GM19372 (cell line): ENCODE measurements at regions not wholly inside any gene's neighbourhood (a gene's known extent, or its start where the extent isn't known, plus 50 kb on each side); places are given as distances from the start of the nearest gene placed in this dataset.

Experiments used
- ATAC-seq: cut with Tn5 transposase; IDR thresholded peaks from one replicate; pipeline ENCODE4 v1.9.1; 2021; ENCODE audit warnings: mild to moderate bottlenecking, low read depth, moderate library complexity; ENCODE audit not compliant: unreplicated experiment

DNA sequence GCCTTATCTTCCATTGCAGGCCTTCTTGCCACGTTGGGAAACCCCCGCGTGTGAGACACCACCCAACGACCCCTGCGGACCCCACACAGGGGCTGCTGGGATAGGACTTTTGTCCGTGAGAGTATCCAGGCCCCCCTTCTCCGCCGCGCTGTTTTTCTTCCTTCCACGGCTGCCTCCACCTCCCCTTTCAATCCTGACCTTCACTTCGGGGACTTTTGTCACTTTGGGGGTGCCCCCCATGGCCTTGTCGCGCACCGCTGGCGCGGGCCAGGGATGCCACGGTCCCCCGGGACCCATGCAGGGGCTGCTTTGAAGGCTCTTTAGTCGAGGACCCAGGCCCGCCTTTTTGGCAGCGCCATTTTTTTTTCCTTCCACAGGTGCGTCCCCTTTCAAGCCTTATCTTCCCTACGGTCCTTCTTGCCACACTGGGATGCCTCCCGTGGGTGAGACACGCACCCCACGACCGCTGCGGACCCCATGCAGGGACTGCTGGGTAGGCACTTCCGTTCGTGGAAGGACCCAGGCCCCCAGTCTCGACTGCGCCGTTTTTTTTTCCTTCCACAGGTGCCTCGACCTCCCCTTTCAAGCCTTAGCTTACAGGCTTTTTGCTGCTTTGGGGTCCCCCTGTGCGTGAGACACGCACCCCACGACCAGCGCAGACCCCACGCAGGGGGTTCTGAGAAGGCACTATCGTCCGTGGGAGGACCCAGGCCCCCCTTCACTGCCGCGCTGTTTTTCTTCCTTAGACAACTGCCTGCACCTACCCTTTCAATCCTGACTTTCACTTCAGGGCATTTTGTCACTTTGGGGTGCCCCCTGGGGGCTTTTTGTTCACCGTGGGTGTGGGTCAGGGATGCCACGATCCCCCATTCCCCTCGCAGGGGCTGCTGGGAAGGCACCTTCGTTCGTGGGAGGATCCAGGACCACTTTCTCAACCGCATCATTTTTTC, 267.4 kb downstream of the ALG10 start:
- ATAC-seq = no peak

DNA sequence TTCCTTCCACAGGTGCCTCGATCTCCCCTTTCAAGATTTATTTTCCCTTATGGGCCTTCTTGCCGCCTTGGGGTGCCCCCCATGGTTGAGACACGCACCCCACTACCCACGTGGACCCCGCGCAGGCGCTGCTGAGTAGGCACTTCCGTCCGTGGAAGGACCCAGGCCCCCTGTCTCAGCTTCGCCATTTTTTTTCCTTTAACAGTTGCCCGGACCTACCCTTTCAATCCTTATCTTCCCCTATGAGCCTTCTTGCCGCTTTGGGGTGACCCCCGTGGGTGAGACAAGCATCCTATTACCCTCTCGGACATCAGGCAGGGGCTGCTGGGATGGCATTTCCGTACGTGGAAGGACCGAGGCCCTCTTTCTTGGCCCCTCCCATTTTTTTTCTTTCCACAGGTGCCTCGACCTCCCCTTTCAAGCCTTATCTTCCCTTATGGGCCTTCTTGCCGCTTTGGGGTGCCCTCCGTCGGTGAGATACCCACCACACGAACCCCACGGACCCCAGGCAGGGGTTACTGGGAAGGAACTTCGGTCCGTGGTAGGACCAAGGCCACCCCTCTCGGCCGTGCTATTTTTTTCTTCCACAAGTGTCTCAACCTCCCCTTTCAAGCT, 268.2 kb downstream of the ALG10 start:
- no peak for ATAC-seq

DNA sequence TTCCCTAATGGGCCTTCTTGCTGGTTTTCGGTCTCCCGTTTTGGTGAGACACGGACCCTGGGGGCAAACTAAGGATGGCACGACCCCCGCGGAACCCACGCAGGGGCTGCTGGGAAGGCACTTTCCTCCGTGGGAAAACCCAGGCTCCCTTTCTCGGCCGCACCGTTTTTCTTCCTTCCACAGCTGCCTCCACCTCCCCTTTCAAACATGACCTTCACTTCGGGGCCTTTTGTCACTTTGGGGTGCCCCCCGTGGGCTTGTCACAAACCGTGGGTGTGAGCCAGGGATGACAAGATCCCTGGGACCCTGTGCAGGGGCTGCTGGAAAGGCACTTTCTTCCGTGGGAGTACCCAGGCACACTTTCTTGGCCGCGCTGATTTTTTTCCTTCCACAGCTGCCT, 268.7 kb downstream of the ALG10 start:
- no peak for ATAC-seq

DNA sequence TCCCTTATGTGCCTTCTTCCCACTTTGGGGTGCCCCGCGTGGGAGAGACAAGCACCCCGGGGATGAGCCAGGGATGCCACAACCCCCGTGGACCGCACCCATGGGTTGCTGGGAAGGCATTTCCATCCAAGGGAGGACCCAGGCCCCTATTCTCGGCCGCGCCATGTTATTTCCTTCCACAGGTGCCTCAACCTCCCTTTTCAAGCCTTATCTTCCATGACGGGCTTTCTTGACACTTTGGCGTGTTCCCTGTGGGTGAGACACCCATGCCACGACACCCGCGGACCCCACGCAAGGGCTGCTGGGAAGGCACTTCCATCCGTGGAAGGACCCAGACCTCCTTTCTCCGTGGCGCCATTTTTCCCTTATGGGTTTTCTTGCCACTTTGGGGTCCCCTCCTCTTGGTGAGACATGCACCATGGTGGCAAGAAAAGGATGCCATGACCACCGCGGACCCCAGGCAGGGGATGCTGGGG, 269.2 kb downstream of the ALG10 start:
- no peak for ATAC-seq

DNA sequence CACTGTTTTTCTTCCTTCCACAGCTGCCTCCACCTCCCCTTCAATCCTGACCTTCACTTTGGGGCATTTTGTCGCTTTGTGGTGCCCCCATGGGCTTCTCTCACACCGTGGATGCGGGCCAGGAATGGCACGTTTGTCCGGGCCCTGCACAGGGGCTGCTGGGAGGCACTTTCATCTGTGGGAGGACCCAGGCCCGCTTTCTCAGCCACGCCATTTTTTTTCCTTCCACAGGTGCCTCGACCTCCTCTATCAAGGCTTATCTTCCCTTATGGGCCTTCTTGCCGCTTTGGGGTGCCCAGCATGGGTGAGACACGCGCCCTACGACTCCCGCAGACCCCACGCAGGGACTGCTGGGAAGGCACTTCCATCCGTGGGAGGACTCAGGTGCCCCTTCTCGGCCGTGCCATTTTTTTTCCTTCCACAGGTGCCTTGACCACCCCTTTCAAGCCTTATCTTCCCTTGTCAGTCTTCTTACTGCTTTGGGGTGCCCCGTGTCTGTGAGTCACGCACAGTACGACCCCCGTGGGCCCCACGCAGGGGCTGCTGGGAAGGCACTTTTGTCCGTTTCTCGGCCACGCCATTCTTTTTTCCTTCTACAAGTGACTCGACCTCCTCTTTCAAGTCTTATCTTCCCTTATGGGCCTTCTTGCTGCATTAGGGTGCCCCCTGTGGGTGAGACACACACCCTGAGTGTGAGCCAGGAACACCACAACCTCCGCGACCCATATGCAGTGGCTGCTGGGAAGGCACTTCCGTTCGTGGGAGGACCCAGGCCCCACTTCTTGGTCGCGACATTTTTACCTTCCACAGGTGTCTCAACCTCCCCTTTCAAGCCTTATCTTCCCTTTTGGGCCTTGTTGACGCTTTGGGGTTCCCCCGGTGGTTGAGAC, 270.7 kb downstream of the ALG10 start:
- no peak for ATAC-seq

DNA sequence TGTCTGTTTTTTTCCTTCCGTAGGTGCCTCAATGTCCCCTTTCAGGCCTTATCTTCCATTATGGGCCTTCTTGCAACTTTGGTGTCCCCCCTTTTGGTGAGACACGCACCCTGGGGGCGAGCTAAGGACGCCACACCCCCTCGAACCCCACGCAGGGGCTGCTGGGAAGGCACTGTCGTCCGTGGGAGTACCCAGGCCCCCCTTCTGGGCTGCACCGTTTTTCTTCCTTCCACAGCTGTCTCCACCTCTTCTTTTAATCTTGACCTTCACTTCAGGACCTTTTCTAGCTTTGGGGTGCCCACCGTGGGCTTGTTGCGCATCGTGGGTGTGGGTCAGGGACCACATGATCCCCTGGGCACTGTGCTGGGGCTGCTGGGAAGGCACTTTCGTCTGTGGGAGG, 271.8 kb downstream of the ALG10 start:
- no peak for ATAC-seq

DNA sequence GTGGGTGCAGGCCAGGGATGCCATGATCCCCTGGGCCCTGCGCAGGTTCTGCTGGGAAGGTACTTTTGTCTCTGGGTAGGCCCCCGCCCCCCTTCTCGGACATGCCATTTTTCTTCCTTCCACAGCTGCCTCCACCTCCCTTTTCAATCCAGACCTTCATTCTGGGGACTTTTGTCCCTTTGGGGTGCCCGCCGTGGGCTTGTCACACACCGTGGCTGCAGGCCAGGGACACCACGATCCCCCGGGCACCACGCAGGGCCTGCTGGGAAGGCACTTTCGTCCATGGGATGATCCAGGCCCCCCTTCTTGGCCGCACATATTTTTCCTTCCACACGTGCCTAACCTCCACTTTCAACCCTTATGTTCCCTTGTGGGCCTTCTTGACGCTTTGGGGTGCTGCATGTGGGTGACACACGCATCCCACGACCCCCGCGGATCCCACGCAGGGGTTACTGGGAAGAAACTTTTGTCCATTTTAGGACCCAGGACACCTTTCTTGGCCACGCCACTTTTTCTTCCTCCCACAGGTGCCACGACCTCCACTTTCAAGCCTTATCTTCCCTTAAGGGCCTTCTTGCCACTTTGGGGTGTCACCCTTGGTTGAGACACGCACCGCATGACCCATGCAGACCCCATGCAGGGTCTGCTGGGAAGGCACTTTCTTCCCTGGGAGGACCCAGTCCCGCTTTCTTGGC, 272.5 kb downstream of the ALG10 start:
- no peak for ATAC-seq

DNA sequence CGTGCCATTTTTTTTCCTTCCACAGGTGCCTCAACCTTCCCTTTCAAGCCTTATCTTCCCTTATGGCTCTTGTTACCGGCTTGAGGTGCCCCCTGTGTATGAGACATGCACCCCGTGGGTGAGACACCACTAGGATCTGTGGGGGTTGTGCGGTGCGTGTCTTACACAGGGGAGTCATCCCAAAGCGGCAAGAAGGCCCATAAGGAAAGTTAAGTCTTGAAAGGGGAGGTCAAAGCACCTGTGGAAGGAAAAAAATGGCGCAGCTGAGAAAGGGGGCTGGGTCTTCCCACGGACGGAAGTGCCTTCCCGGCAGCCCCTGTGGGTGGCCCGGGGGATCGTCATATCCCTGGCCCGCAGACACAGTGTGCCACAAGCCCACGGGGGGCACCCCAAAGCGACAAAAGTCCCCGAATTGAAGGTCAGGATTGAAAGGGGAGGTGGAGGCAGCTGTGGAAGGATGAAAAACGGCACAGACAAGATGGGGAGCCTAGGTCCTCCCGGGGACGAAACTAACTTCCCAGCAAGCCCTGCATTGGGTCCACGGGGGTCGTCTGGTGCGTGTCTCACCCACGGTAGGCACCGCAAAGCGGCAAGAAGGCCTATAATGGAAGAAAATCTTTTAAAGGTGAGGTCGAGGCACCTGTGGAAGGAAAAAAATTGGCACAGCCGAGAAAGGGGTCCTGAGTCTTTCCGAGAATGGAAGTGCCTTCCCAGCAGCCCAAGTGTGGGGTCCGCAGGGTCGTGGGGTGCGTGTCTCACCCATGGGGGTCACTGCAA, 273.3 kb downstream of the ALG10 start:
- ATAC-seq = no peak

DNA sequence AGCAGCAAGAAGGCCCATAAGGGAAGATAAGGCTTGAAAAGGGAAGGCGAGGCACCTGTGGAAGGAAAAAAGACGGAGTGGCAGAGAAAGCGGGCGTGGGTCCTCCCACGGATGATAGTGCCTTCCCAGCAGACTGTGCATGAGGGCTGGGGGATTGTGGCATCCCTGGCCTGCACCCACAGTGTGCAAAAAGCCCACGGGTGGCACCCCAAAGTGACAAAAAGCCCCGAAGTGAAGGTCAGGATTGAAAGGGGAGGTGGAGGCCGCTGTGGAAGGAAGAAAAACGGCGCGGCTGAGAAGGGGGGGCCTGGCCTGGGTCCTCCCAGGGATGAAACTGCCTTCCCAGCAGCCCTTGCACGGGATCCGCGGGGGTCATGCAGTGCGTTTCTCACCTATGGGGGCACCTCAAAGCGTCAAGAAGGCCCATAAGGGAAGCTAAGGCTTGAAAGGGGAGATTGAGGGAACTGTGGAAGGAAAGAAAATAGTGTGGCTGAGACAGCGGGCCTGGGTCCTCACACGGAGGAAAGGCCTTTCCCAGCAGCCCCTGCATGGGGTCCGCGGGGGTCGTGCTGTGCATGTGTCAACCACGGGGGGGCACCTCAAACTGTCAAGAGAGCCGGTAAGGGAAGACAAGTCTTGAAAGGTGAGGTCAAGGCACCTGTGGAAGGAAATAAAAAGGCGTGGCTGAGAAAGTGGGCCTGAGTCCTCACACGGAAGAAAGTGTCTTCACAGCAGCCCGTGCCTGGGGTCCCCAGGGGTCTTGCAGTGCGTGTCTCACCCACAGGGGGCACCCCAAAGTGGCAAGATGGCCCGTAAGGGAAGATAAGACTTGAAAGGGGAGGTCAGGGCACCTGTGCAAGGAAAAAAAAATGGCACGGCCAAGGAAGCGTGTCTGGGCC, 274.1 kb downstream of the ALG10 start:
- ATAC-seq = no peak

DNA sequence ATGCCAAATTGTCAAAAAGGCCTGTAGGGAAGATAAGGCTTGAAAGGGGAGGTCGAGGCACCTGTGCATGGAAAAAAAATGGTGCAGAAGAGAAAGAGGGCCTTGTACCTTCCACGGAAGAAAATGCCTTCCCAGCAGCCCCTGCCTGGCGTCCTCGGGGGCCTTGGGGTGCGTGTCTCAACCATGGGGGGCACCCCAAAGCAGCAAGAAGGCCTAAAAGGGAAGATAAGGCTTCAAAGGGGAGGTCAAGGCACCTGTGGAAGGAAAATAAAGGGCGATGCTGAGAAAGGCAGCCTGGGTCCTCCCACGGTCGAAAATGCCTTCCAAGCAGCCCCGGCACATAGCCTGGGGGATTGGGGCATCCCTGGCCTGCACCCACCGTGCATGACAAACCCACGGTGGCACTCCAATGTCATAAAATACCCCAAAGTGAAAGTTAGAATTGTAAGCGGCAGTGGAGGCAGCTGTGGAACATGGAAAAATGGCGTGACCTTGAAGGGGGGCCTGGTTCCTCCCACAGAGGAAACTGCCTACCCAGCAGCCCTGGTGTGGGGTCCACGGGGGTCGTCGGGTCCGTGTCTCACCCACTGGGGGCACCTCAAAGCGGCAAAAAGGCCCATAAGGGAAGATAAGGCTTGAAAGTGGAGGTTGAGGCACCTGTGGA, 275.0 kb downstream of the ALG10 start:
- no peak for ATAC-seq

DNA sequence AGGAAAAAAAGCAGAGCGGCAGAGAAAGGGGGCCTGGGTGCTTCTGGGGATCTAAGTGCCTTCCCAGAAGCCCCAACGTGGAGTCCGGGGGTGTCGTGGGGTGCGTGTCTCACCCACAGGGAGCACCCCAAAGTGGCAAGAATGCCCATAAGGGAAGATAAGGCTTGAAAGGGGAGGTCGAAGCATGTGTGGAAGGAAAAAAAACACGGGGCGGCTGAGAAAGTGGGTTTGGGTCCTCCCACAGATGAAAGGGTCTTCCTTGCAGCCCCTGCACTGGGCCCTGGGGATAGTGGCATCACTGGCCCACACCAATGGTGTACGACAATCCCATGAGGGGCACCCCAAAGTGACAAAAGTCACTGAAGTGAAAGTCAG, 275.5 kb downstream of the ALG10 start:
- ATAC-seq = no peak

DNA sequence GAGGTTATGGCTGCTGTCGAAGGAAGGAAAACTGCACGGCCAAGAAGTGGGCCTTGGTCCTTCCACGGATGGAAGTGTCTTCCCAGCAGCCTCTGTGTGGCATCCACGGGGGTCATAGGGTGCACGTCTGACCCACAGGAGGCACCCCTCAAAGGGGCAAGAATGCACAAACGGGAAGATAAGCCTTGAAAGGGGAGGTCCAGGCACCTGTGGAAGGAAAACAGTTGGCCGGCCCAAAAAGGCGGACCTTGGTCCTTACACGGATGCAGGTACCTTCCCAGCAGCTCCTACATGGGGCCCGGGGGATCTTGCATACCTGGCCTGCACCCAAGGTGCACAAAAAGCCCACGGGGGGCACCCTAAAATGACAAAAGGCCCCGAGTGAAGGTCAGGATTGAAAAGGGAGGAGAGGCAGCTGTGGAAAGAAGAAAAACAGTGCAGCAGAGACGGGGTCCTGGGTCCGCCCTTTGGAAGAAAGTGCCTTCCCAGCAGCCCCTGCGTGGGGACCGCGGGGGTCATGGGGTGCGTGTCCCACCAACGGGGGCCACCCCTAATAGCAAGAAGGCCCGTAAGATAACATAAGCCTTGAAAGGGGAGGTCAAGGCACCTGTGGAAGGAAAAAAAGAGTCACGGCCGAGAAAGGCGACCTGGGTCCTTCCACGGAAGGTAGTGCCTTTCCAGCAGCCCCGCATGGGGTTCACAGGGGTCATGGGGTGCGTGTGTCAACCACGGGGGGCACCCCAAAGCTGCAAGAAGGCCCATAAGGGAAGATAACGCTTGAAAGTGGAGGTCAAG, 276.1 kb downstream of the ALG10 start:
- no peak for ATAC-seq

DNA sequence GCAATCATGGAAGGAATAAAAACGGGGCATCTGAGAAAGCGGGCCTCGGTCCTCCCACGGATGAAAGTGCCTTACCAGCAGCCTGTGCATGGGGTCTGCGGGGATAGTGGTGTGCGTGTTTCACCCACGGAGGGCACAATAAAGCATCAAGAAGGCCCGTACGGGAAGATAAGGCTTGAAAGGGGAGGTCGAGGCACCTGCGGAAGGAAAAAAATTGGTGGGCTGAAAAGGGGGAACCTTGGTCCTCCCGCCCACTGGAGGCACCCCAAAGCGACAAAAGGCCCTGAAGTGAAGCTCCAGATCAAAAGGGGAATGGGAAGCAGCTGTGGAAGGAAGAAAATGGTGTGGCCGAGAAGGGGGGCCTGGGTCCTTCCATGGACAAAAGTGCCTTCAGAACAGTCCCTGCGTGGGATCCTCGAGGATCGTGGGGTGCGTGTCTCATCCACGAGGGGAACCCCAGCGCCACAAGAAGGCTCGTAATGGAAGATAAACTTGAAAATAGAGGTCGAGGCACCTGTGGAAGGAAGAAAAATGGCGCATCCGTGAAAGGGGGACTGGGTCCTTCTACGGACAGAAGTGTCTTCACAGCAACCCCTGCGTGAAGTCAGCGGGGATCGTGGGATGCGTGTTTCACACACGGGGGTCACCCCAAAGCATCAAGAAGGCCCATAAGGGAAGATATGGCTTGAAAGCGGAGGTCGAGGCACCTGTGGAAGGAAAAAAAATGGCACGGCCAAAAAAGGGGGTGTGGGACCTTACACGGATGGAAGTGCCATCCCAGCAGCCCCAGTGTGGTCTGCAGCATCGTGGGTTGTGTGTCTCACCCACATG, 276.9 kb downstream of the ALG10 start:
- no peak for ATAC-seq

DNA sequence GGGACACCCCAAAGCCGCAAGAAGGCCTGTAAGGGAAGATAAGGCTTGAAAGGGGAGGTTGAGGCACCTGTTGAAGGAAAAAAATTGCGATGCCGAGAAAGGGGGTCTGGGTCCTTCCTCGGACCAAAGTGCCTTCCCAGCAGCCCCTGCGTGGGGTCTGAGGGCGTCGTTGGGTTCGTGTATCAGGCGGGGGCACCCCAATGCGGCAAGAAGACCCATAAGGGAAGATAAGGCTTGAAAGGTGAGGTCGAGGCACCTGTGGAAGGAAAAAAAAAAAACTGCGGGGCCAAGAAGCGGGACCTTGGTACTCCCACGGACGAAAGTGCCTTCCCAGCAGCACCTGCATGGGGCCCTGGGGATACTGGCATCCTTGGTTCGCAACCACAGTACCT, 277.5 kb downstream of the ALG10 start:
- no peak for ATAC-seq

DNA sequence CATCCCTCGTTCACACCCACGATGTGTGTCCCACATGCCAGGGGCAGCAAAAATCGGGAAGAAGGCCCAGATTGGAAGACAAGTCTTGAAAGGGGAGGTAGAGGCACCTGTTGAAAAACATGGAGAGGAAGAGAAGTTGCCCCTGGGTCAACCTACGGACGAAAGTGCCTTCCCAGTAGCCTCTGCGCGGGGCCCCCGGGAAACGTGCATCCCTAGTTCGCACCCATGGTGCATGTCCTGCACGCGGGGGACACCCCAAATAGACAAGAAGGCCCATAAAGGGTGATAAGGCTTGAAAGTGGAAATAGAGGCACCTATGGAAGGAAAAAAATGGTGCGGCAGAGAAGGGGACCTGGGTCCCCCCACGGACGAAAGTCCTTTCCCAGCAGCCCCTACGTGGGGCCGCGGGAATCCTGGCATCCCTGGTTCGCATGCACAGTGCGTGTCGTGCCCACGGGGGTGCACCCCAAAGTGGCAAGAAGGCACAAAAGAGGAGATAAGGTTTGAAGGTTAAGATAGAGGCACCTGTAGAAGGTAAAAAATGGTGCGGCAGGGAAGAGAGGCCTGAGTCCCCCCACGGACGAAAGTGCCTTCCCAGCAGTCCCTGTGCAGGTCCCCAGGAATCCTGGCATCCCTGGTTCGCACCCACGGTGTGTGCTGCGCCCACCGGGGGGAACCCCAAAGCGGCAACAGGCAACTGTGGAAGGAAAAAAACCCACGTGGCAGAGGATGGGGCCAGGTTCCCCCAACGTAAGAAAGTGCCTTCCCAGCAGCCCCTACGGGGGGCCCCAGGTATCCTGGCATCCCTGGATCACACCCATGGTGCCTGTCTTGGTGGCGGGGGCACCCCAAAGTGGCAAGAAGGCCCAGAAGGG, 278.3 kb downstream of the ALG10 start:
- no peak for ATAC-seq
